IPS DF 4.7 (cell line): ENCODE measurements at regions not wholly inside any gene's neighbourhood (a gene's known extent, or its start where the extent isn't known, plus 50 kb on each side); places are given as distances from the start of the nearest gene placed in this dataset.
"Not testable (repeated sequence)": the region's sequence is repeated elsewhere in the genome, so short reads cannot be mapped to it uniquely, and the experiment has no call there.

Source experiments
- DNase-seq: peaks from one replicate; pipeline ENCODE4 v3.0.0-alpha.2; 2013; ENCODE audit warnings: low spot score; ENCODE audit errors: extremely low read depth

DNA sequence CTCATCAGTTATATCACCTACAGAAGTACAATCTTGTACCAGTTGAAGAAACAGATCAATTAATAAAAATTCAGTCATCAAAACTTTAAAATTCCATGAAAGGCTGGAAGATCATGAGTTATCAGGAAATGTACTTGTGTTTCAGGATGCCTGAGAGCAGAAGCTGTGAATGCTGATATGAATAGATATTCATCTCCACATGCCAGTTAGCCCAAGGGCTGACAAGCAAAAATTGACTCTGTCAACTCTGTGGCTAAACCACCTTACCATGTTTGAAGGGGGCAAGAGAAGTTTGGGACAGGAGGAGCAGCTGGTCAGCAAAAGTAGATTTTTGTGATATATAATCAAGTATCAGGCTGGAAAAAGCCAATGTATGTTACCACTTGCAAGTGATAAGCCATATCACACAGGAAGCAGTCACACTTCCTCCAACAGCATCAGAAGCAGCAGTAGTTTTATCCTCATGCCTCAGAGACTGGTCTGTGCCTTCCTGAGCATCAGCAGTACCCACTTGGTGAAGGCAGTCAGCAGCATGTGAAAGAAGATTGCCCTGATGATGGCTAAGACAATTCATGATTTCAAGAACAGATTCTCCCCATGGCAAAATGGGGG lies 328.2 kb upstream of the CNTNAP5 start:
- no peak for DNase-seq

DNA sequence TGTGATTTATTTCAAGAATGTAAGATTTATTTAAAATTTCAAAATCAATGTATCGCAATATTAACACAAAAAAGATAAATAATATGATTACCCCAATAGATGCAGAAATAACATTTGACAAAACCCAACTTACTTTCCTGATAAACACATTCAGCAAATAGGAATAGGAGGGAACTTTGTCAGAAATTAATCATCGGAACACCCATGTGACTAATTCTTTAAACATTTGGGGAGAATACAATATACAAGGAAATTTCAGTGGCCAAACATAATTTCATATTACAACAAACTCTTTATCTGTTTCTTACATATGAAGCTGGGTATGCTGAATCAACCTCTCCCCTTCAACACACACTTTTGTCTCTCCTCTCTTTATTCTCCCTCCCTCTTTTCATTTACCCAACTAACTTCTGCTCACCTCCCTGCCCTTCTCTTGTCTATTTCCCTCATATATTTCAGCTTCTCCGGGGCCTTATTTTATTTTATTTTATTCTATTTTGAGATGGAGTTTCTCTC lies 309.6 kb upstream of the CNTNAP5 start:
- no peak for DNase-seq

- DNase-seq: no peak
These were observed 307.3 kb upstream of the CNTNAP5 start for GRCh38 chr2:123717636-123718334.

DNA sequence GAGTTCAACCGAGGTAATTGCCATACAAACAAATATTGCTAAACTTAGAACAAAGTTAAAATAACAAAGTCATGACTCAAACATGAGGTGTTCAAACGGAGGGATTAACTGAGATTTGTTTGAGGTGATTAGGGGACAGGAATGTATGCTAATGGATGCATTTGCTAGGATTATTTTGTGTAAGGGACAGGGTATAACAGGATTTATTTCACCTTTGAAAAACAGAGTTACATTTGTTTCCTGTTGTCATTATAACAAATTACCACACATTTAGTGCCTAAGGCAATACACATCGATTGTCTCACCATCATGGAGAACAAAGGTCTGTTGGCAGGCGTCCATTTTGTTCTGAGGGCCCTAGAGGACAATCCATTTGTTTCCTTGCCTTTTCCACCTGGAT lies 304.3 kb upstream of the CNTNAP5 start:
- no peak for DNase-seq

GRCh38 chr2:123723706-123724105 lies 301.4 kb upstream of the CNTNAP5 start:
- DNase-seq: no peak

DNA sequence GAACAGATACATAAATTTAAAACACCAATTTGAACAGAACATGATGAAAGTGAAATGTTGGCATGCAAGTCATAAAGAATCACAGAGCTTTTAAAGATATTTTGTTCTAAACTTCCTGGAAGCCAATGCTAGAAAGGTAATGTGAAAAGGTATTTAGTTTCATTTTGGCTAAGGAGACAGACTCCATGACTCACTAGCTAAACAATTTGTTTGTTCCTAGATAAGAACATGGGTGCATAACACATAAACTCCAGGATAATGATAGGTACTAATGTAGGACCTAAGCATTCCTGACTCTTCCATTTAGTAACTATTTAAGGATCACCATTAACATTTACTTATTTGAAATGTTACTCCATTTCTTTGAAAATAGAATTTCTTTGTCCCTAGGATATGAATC lies 292.5 kb upstream of the CNTNAP5 start:
- no peak for DNase-seq

DNA sequence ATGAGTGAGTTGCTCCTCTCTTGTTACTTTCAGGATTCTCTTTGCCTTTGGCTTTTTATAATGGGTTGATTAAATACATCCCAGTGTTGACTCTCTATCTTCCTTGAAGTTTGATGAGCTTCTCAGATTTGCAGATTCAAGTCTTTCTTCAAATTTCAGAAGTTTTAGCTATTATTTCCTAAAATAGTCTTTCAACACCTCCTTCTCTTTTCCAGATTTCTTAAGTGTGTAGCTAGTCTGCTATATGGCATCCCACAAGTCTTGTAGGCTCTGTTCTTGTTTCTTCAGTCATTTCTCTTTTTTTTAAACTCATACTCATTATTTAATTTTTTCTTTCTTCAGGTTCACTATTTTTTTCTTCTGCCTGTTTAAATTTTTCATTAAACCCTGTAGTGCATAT lies 287.7 kb upstream of the CNTNAP5 start:
- no peak for DNase-seq

DNA sequence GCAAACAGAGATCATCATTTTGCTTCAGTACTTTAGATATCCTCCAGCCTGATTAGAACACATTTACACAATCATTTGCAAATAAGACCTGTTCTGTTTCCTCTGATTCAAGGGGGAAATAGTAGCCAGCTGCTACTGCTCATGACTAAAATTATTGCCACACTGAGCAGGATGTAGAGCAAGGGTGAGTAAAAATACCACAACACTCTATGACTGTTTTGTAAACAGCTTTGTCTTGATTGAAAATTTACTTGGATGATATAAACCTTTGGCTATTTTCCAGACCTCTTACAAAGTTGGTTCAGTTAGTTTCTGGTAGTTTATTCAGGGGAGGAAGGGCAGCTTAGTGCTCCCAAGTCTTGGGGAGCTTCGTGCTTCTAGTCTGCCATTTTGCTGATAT lies 286.4 kb upstream of the CNTNAP5 start:
- DNase-seq: no peak

GRCh38 chr2:123746006-123746405 lies 279.1 kb upstream of the CNTNAP5 start:
- DNase-seq: no peak

GRCh38 chr2:123747326-123747725 lies 277.8 kb upstream of the CNTNAP5 start:
- no peak for DNase-seq

- DNase-seq: no peak
These were observed 262.9 kb upstream of the CNTNAP5 start for GRCh38 chr2:123762221-123762620.

DNA sequence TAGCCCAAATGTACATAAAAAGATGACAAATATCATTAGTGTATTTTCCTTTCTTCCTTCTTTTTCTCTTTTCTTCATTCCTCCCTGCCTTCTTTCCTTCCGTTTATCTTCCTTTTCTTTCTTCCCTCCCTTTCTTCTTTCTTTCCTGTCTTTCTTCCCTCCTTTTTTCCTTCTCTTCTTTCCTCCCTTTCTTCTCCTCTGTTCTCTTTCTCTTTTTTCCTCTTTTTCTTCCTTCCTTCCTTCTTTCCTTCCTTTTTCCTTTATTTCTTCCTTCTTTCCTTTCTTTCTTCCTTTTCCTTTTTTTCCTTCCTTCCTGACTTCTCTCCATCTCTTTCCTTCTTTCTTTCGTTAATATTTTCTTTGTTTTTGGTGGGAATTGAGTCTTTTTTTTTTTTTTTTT lies 256.9 kb upstream of the CNTNAP5 start:
- DNase-seq: no peak

DNA sequence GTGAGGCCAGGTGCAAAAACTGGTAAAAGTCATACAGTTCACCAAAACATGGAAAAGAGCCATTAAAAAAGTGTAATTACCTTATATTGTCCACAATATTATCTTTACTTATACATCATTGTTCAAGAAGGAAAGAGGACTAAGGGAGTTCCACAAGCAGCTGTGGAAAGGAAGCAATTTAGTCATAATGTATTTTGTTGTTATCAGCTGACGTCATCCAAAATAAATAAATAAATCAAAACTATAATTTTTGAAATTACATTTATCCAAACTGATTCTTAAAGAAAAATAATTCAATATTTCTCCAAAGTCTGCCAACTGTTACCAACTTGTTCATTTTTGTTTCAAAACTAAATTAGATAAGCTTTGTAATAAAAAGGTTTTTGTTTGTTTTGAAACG lies 256.1 kb upstream of the CNTNAP5 start:
- no peak for DNase-seq

DNA sequence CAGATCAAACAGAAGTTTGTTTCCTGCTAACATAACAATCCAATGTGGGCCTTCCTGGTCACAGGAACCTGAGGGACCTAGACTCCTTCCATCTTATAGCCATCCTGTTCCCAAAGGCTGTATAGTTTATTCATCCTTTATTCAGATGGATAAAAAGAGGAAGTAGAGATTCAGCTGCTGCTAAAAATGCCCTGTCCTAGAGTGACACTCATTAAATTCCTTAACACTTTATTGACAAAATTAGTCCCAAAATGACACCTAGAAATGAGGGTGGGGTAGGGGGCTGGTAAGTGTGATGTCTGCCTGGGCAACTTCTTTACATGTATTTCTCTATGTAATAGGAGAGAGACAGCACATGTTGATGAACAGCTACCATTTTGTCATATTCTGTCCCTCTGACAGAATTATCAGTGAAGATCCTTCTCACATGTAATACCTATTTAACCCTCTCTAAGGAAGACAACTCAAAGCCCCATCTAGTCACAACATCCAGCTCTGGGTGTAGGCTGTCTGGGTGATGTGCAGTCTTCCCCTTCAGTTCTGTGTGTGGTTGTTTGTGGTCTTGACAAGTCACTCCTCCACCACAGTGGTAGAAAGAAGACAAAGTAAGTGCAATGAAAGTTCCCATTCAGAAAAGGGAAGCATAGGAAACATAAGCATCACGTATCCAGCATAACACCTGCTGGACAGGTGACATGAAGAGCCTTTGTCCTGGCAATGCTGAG lies 253.9 kb upstream of the CNTNAP5 start:
- DNase-seq: no peak

- no peak for DNase-seq
These were observed 253.0 kb upstream of the CNTNAP5 start for GRCh38 chr2:123771928-123772632.

DNA sequence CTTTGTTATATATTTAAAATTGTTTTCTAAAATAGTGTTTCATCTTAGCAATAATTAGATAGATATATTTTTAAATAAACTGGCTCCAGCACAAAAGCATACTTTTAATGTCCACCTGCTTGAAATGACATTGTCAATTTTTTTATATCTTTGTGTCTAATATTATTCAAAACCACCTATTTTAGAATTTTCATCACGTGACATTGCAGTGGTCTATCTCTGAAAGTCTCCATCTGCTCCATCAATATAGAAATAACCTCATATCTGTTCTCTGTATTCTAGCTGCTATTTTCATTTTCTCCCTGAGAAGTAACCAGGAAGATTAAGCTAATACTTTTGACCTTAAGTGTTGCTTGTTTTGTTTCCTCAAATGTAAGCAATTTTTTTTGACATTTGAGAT lies 248.0 kb upstream of the CNTNAP5 start:
- no peak for DNase-seq

DNA sequence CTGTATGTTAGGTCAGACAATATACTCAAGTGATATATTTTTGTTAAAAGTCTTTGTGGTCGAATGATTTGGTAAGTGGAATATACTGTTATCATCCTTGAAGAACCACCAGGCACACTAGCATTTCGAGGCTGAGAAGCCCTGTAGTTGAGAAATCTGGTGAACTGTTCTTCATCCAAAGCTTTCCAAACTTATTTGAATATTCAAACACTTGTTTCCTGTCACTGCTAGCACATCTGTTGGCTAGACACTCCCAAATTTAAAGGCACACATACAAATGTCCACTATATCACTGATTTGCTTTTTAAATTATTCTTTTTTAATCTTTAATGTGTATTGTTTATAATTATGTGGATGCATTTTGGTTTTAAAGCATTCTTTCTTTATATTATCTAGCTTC lies 241.9 kb upstream of the CNTNAP5 start:
- DNase-seq: no peak

GRCh38 chr2:123785332-123785731 lies 239.8 kb upstream of the CNTNAP5 start:
- no peak for DNase-seq

GRCh38 chr2:123791207-123791606 lies 233.9 kb upstream of the CNTNAP5 start:
- no peak for DNase-seq

- DNase-seq: no peak
These were observed 233.4 kb upstream of the CNTNAP5 start for GRCh38 chr2:123791684-123792083.

- not testable (repeated sequence) for DNase-seq
These were observed 221.0 kb upstream of the CNTNAP5 start for GRCh38 chr2:123804126-123804525.

DNA sequence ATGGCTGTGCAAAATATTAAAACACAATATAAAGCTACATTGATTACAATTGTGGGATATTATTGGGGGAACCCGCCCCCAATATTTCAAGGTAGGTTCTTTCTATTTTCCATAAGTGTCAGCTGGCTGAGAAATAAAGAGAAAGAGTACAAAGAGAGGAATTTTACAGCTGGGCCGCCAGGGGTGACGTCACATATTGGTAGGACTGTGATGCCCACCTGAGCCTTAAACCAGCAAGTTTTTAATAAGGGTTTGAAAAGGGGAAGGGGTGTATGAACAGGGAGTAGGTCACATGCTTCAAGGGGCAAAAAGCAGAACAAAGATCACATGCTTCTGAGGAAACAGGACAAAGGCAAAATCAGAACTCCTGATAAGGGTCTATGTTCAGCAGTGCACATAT lies 219.3 kb upstream of the CNTNAP5 start:
- not testable (repeated sequence) for DNase-seq
